Esophagus muscularis mucosa (tissue), 4 donors: ENCODE measurements at regions not wholly inside any gene's neighbourhood (a gene's known extent, or its start where the extent isn't known, plus 50 kb on each side); places are given as distances from the start of the nearest gene placed in this dataset.
"Not testable (repeated sequence)": the region's sequence is repeated elsewhere in the genome, so short reads cannot be mapped to it uniquely, and the experiment has no call there.

Source experiments
- DNase-seq: peaks from one replicate; pipeline ENCODE4 v3.0.0-alpha.2; 2017; ENCODE audit errors: extremely low spot score
- H3K27ac ChIP-seq, 4 donors: fragments of 200-600 bp; sonication (generic); replicated peaks in 1 of 4; 1 replicate in 3 of 4; 2 replicates in 1 of 4; pipeline ENCODE4 v1.5.1; 2016 to 2019; ENCODE audit warnings: mild to moderate bottlenecking in 1 of 4
- H3K27me3 ChIP-seq, 4 donors: fragments of 200-600 bp; sonication (generic); one replicate each; pipeline versions ENCODE4 v1.5.1 to v1.6.0; 2016 to 2019
- H3K36me3 ChIP-seq, 4 donors: fragments of 200-600 bp; sonication (generic); one replicate each; pipeline ENCODE4 v1.5.1; 2016 to 2019
- H3K4me1 ChIP-seq, 4 donors: fragments of 200-600 bp; sonication (generic); one replicate each; pipeline ENCODE4 v1.5.1; 2016 to 2019
- H3K4me3 ChIP-seq, 4 donors: fragments of 200-600 bp; sonication (generic); 1 replicate in 2 of 4; 2 replicates in 2 of 4; pipeline ENCODE4 v1.5.1; 2016 to 2019; ENCODE audit warnings: mild to moderate bottlenecking in 4 of 4, moderate library complexity in 1 of 4
- H3K9me3 ChIP-seq, 4 donors: fragments of 200-600 bp; sonication (generic); 1 replicate in 3 of 4; 2 replicates in 1 of 4; pipeline ENCODE4 v1.5.1; 2016 to 2019
- EP300 ChIP-seq: sonication (generic); formaldehyde crosslinking; IDR thresholded peaks from one replicate; pipeline ENCODE4 v1.6.1; 2017; ENCODE audit warnings: antibody characterized with exemption
- POLR2A ChIP-seq: fragments of 450-650 bp; IDR thresholded peaks from one replicate; pipeline ENCODE4 v1.6.1; 2017; ENCODE audit warnings: antibody characterized with exemption, moderate library complexity, mild to moderate bottlenecking, low read depth
- POLR2AphosphoS5 ChIP-seq, 2 donors: sonication (generic); formaldehyde crosslinking; IDR thresholded peaks; one replicate each; pipeline ENCODE4 v1.6.1; 2017; ENCODE audit warnings: antibody characterized with exemption in 2 of 2
- WGBS: methylation state at CpG from one replicate; pipeline ENCODE4 v1.1.5; 2018; 5-methylcytosine and 5-hydroxymethylcytosine counted together
- intact Hi-C: fragments of 100-400 bp; cut with DNase I; formaldehyde crosslinking; loops from one replicate; pipeline ENCODE4 v1.15.1; 2023
- TF ChIP-seq, protein P1 (sequence below), 3 experiments: fragments of 200-600 bp in 2 of 3; fragments of 450-650 bp in 1 of 3; sonication (generic) in 2 of 3; IDR thresholded peaks; one replicate each; pipeline ENCODE4 v1.5.1; 2017 to 2019; ENCODE audit warnings: antibody characterized with exemption in 3 of 3, mild to moderate bottlenecking in 2 of 3, moderate library complexity in 1 of 3

DNA sequence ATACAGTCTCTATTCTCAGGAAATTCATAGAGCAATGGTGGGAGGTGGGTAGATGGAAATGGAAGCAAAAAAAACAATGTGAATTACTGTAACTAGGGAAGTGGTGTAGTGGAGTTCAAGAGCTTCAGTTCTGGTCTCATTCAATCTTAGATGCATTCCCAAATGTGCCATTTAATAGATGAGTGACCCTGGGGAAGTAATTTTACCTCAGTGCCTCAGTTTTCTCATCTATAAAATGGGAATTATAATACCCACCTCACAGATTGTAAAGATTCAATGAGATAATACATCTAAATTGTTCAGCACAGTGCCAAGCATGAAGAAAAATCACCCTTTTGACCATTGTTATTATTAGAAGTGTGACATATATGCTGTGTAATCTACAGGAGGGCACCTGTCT lies 173.1 kb downstream of the SLC38A4 start:
- DNase-seq: no peak
- intact Hi-C loops: no loop called here
- Histone ChIP-seq H3K27ac (no peak overlapping the region), H3K9me3 (no peaks in the 10 kb centered on the region), H3K36me3 (no peaks in the 10 kb centered on the region), H3K4me1 (peaks cover 0 to 5% (median under 1%) of the 10 kb centered on the region in 4 donors), H3K4me3 (no peak overlapping the region), H3K27me3 (no peaks in the 10 kb centered on the region)
- no peak for TF ChIP-seq POLR2AphosphoS5 (IDR thresholded peaks at IDR 0.05)
- TF ChIP-seq POLR2A: no peak
- TF ChIP-seq, protein P1, sequence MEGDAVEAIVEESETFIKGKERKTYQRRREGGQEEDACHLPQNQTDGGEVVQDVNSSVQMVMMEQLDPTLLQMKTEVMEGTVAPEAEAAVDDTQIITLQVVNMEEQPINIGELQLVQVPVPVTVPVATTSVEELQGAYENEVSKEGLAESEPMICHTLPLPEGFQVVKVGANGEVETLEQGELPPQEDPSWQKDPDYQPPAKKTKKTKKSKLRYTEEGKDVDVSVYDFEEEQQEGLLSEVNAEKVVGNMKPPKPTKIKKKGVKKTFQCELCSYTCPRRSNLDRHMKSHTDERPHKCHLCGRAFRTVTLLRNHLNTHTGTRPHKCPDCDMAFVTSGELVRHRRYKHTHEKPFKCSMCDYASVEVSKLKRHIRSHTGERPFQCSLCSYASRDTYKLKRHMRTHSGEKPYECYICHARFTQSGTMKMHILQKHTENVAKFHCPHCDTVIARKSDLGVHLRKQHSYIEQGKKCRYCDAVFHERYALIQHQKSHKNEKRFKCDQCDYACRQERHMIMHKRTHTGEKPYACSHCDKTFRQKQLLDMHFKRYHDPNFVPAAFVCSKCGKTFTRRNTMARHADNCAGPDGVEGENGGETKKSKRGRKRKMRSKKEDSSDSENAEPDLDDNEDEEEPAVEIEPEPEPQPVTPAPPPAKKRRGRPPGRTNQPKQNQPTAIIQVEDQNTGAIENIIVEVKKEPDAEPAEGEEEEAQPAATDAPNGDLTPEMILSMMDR (IDR thresholded peaks at IDR 0.05): no peak
- TF ChIP-seq EP300: no peak

GRCh38 chr12:46650688-46651087 lies 175.1 kb downstream of the SLC38A4 start:
- TF ChIP-seq EP300 (no peak), POLR2AphosphoS5 (IDR thresholded peaks at IDR 0.05) (no peak), POLR2A (no peak)
- TF ChIP-seq, protein P1 (IDR thresholded peaks at IDR 0.05): no peak
- Histone ChIP-seq H3K36me3 (no peaks in the 10 kb centered on the region), H3K9me3 (no peaks in the 10 kb centered on the region), H3K27ac (no peak overlapping the region), H3K27me3 (no peaks in the 10 kb centered on the region), H3K4me1 (no peaks in the 10 kb centered on the region), H3K4me3 (no peak overlapping the region)
- 88% methylated on average over 4 of the region's 4 CpGs for WGBS
- intact Hi-C loops: no loop called here
- DNase-seq: no peak

DNA sequence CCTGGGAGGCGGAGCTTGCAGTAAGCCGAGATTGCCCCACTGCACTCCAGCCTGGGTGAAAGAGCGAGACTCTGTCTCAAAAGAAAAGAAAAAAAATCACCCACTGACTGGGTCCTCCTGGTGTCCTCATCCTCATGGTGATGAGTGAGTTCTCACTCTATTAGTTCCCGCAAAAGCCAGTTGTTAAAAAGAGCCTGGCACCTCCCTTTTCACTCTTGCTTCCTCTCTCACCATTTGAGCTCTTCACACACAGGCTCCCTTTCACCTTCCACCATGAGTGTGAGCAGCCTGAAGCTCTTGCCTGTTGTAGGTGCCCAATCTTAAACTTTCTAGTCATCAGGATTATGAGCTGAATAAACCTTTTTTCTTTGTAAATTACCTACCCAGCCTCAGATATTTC lies 176.4 kb downstream of the SLC38A4 start:
- Histone ChIP-seq H3K4me1 (no peaks in the 10 kb centered on the region), H3K36me3 (no peaks in the 10 kb centered on the region), H3K27me3 (no peaks in the 10 kb centered on the region), H3K27ac (no peak overlapping the region), H3K4me3 (no peak overlapping the region), H3K9me3 (no peaks in the 10 kb centered on the region)
- WGBS: 100% methylated on average over 4 of the region's 4 CpGs
- TF ChIP-seq POLR2AphosphoS5 (IDR thresholded peaks at IDR 0.05): no peak
- TF ChIP-seq POLR2A: no peak
- TF ChIP-seq EP300: no peak
- TF ChIP-seq, protein P1 (IDR thresholded peaks at IDR 0.05): no peak
- no peak for DNase-seq
- intact Hi-C loops: no loop called here

DNA sequence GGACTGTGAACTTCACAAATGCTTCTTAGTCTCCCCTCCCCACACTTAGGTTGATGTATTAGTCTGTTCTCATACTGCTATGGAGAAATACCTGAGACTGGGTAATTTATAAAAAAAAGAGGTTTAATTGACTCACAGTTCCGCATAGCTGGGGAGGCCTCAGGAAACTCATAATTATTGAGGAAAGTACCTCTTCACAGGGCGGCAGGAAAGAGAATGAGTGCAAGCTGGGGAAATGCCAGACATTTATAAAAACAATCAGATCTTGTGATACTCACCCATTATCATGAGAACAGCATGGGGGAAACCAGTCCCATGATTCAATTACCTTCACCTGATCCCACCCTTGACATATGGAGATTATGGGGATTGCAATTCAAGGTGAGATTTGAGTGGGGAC lies 178.8 kb downstream of the SLC38A4 start:
- TF ChIP-seq, protein P1 (IDR thresholded peaks at IDR 0.05): no peak
- TF ChIP-seq POLR2A: no peak
- H3K4me1 ChIP-seq: no peaks in the 10 kb centered on the region
- H3K27ac ChIP-seq: no peak overlapping the region
- intact Hi-C loops: no loop called here
- DNase-seq: no peak
- H3K9me3 ChIP-seq: no peaks in the 10 kb centered on the region
- no peak overlapping the region for H3K4me3 ChIP-seq
- 80% methylated on average over 2 of the region's 2 CpGs for WGBS
- H3K36me3 ChIP-seq: no peaks in the 10 kb centered on the region
- H3K27me3 ChIP-seq: no peaks in the 10 kb centered on the region

DNA sequence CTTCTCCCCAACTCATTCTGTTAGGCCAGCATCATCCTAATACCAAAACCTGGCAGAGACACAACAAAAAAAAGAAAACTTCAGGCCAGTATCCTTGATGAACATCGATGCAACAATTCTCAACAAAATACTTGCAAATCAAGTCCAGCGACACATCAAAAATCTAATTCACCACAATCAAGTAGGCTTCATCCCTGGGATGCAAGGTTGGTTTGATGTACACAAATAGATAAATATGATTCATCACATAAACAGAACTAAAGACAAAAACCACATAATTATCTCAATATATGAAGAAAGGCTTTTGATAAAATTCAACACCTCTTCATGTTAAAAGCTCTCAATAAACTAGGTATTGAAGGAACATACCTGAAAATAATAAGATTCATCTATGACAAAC lies 184.1 kb downstream of the SLC38A4 start:
- intact Hi-C loops, DNase-seq, H3K36me3 ChIP-seq, H3K4me3 ChIP-seq, H3K27ac ChIP-seq, H3K4me1 ChIP-seq, H3K27me3 ChIP-seq: not testable (repeated sequence)
- H3K9me3 ChIP-seq: peaks cover 0 to 16% (median 3%) of the 10 kb centered on the region in 4 donors
- 97% methylated on average over 2 of the region's 2 CpGs for WGBS
